DND-41 (cell line): ENCODE measurements at regions not wholly inside any gene's neighbourhood (a gene's known extent, or its start where the extent isn't known, plus 50 kb on each side); places are given as distances from the start of the nearest gene placed in this dataset.

Experiments
- CTCF ChIP-seq: IDR thresholded peaks from 2 replicates; pipeline ENCODE4 v1.5.1; 2012; ENCODE audit warnings: borderline replicate concordance, low read length, moderate library complexity, mild to moderate bottlenecking; ENCODE audit not compliant: poor library complexity, severe bottlenecking; ENCODE audit errors: extremely low read depth
- EZH2 ChIP-seq: IDR thresholded peaks from 3 replicates; pipeline ENCODE4 v1.6.1; 2012; ENCODE audit warnings: borderline replicate concordance, low read depth, mild to moderate bottlenecking, moderate library complexity, low read length, inconsistent platforms; ENCODE audit not compliant: severe bottlenecking

GRCh38 chr2:45069684-45070083 lies 60.4 kb upstream of the SIX2 start:
- TF ChIP-seq CTCF (no peak), EZH2 (no peak)
